ENCODE measurements at regions not wholly inside any gene's neighbourhood (a gene's known extent, or its start where the extent isn't known, plus 50 kb on each side); places are given as distances from the start of the nearest gene placed in this dataset.

- H3K4me3 ChIP-seq (ENCODE audit: low read length) = no peak overlapping the region
- peak; percentile 40 for DNase-seq (ENCODE audit: low read depth)
- TF ChIP-seq, protein P1, sequence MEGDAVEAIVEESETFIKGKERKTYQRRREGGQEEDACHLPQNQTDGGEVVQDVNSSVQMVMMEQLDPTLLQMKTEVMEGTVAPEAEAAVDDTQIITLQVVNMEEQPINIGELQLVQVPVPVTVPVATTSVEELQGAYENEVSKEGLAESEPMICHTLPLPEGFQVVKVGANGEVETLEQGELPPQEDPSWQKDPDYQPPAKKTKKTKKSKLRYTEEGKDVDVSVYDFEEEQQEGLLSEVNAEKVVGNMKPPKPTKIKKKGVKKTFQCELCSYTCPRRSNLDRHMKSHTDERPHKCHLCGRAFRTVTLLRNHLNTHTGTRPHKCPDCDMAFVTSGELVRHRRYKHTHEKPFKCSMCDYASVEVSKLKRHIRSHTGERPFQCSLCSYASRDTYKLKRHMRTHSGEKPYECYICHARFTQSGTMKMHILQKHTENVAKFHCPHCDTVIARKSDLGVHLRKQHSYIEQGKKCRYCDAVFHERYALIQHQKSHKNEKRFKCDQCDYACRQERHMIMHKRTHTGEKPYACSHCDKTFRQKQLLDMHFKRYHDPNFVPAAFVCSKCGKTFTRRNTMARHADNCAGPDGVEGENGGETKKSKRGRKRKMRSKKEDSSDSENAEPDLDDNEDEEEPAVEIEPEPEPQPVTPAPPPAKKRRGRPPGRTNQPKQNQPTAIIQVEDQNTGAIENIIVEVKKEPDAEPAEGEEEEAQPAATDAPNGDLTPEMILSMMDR (conservative IDR thresholded peaks at IDR 0.05; ENCODE audit: low read length) = no peak
Measured at GRCh38 chr3:73203101-73203500, 141.6 kb downstream of the EBLN2 start.

DNA sequence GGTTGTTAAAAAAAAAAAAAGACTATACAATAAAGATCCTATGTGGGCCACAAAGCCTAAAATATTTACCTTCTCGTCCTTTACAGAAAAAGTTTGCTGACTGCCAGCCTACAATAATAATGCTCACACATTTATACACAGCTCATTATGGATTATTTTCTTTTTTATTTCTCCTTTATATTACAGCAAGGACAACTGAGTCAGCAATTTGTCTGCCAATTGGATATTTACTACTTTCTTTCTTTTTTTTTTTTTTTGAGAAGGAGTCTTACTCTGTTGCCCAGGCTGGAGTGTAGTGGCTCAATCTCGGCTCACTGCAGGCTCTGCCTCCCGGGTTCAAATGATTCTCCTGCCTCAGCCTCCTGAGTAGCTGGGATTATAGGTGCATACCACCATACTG lies 142.2 kb downstream of the EBLN2 start:
- DNase-seq (ENCODE audit: low read depth) = no peak
- TF ChIP-seq, protein P1 (conservative IDR thresholded peaks at IDR 0.05; ENCODE audit: low read length) = no peak
- no peak overlapping the region for H3K4me3 ChIP-seq (ENCODE audit: low read length)

DNA sequence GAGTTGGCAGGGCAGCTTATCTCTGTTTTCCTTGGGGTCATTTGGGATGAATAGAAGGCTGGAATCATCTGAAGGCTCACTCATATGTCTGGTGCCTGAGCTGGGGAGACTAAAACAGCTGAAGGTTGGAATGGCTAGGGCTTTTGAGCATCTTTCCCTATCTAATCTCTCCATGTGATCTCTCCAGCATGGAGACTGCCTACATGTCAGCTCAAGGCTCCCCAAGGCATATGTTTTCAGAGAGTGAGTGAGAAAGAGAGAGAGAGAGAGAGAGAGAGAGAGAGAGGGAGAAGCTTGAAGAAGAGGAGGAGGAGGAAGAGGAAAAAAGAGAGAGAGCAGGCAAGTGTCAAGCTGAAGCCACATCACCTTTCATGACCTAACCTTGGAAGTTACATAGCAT lies 143.4 kb downstream of the EBLN2 start:
- TF ChIP-seq, protein P1 (conservative IDR thresholded peaks at IDR 0.05; ENCODE audit: low read length) = no peak
- H3K4me3 ChIP-seq (ENCODE audit: low read length) = no peak overlapping the region
- no peak for DNase-seq (ENCODE audit: low read depth)

DNA sequence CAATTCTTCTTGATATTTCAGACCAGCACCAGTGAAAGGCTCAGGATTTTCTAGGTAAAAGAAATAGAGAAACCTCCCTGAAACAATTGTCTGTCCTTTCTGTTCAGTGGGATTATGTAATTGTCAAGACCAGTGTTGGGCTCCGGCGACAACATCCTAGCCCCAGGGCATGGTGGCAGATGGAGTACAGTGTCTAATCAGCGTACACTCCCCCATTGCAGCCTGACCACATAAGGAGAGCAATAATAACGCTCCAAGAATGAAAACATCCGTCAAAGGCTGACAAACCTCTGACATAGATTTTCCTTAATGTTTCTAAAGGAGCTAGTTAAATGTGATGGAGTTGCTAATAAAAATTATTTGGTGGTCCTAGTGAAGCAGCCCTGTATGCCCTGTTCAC lies 144.6 kb downstream of the EBLN2 start:
- DNase-seq (ENCODE audit: low read depth) = no peak
- TF ChIP-seq, protein P1 (conservative IDR thresholded peaks at IDR 0.05; ENCODE audit: low read length) = no peak

DNA sequence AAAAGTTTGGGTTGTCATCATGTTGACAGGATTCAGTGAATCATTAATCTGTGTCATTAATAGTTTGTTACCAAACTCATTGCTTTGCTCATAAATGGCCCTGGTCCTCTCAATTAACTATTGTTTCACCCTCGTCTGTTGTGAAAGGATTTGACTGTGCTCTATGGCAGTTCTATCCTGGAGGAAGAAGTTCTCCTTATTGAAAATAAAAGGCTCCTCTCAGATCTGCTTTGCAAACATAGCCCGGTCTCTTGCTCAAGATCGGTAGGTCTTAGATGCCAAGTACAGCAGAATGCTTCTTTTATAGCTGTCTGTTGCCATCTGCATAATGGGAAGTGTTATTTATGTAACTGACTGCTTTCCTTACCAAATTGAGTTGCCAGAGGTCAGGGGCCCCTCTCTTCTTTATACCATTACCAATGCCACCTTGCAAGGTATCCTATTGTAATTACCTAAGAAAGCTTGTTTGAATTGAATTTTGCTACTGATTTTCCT lies 146.5 kb downstream of the EBLN2 start:
- no peak for DNase-seq (ENCODE audit: low read depth)
- H3K4me3 ChIP-seq (ENCODE audit: low read length) = no peak overlapping the region
- TF ChIP-seq, protein P1 (conservative IDR thresholded peaks at IDR 0.05; ENCODE audit: low read length) = no peak

More for the DNA sequence above, 144.6 kb downstream of the EBLN2 start:
- H3K4me3 ChIP-seq (ENCODE audit: low read length) = no peak overlapping the region

DNA sequence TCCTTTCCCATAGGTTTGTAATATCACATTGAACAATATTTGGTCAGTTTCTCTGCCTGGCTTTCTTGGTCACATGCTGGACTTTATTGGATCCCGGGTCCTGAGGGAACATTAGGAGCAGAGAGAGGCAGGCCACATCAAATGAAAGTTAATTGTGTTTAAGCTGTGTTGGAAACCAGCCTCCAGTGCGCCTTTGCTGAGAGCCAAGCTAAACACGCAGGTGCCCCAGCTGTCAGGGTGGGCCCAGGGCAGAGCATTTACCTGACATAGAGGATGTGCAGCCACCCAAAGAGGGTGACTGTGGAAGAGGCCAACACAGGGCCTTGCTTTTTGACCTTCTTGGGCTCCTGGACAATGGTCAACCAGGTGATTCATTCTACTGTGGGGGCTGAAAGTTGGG lies 149.3 kb downstream of the EBLN2 start:
- TF ChIP-seq, protein P1 (conservative IDR thresholded peaks at IDR 0.05; ENCODE audit: low read length) = no peak
- DNase-seq (ENCODE audit: low read depth) = no peak
- no peak overlapping the region for H3K4me3 ChIP-seq (ENCODE audit: low read length)

DNA sequence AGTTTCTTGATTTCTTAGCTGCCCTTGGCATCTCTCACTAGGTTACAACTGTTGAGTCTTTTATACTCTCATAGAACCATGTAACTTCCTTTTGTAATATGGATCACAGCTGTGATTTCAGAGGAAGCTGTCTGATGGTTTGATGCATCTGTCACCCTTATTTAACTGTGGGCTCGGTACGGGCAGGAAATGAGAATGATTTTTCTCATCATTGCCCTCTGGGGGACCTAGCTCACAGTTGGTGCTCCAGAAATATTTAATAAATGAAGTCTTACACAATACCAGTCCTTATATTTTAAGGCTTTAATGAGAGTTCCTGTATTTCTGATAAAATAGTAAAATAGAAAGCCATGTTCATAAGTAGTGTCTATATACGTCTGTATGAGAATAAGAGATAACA lies 151.2 kb downstream of the EBLN2 start:
- H3K4me3 ChIP-seq (ENCODE audit: low read length) = no peak overlapping the region
- no peak for DNase-seq (ENCODE audit: low read depth)
- TF ChIP-seq, protein P1 (conservative IDR thresholded peaks at IDR 0.05; ENCODE audit: low read length) = no peak

Measured in AG10803 (cell line).